ENCODE measurements at regions not wholly inside any gene's neighbourhood (a gene's known extent, or its start where the extent isn't known, plus 50 kb on each side); places are given as distances from the start of the nearest gene placed in this dataset.

GRCh38 chr3:161781381-161781780, 284.8 kb downstream of the OTOL1 start:
- POLR2A ChIA-PET = no interaction called here
- intact Hi-C loops (cut with micrococcal nuclease) = no loop called here
- DNase-seq (ENCODE audit: extremely low read depth in 1 of 4, low spot score in 3 of 4) (no peak), FAIRE-seq (no peak), ATAC-seq (no peak)
- Histone ChIP-seq H3K4me3 (no peak overlapping the region), H3K4me2 (ENCODE audit: insufficient read depth, low read length) (no peak overlapping the region), H3K79me2 (ENCODE audit: control insufficient read depth, insufficient read depth, low read length) (no peaks in the 10 kb centered on the region), H4K20me1 (replicated peaks; ENCODE audit: control insufficient read depth, insufficient read depth, low read length) (no peaks in the 10 kb centered on the region), H3K9me1 (ENCODE audit: control insufficient read depth, insufficient read depth, low read length) (no peaks in the 10 kb centered on the region), H3K4me1 (replicated peaks in 1 of 2; ENCODE audit: control insufficient read depth in 2 of 2, insufficient read depth in 2 of 2, low read length in 2 of 2) (no peaks in the 10 kb centered on the region), H3K9me3 (replicated peaks; ENCODE audit: control insufficient read depth, insufficient read depth, low read depth, low read length) (no peaks in the 10 kb centered on the region), H2AFZ (ENCODE audit: low read depth, low read length) (no peak overlapping the region), H3K27me3 (ENCODE audit: control insufficient read depth in 2 of 2, insufficient read depth in 2 of 2, low read length in 2 of 2) (no peaks in the 10 kb centered on the region), H3K9ac (ENCODE audit: insufficient read depth in 1 of 2, low read depth in 2 of 2, low read length in 2 of 2) (no peak overlapping the region), H3K27ac (ENCODE audit: extremely low read depth, low read depth, low read length) (no peak overlapping the region), H3K36me3 (ENCODE audit: control insufficient read depth, insufficient read depth, low read length) (no peaks in the 10 kb centered on the region)
- TF ChIP-seq RFX5 (IDR thresholded peaks at IDR 0.05; ENCODE audit: low read depth, low read length) (no peak), HMGN3 (IDR thresholded peaks at IDR 0.05; ENCODE audit: borderline replicate concordance, extremely low read depth, insufficient read length, low read depth, low read length) (no peak), ZNF518B (CRISPR knock-in tag; IDR thresholded peaks at IDR 0.05) (no peak), RFX7 (CRISPR knock-in tag; IDR thresholded peaks at IDR 0.05) (no peak), NEUROD1 (IDR thresholded peaks at IDR 0.05; ENCODE audit: borderline replicate concordance, low read depth, low read length, partially characterized antibody) (no peak), FOXA3 (CRISPR knock-in tag; conservative IDR thresholded peaks at IDR 0.05 in 1 of 2, IDR thresholded peaks at IDR 0.05 in 1 of 2) (no peak), BRF2 (IDR thresholded peaks at IDR 0.05; ENCODE audit: borderline replicate concordance, insufficient read depth, insufficient read length) (no peak), ZNF431 (CRISPR knock-in tag; IDR thresholded peaks at IDR 0.05) (no peak), GTF3C2 (IDR thresholded peaks at IDR 0.05; ENCODE audit: borderline replicate concordance, extremely low read depth, insufficient read length) (no peak), MLX (CRISPR knock-in tag; conservative IDR thresholded peaks at IDR 0.05) (no peak)
- in situ Hi-C loops (cut with MboI) = no loop called here
- CTCF ChIA-PET (ENCODE audit: low intra/inter-chr PET ratio) = no interaction called here
- 0% methylated on average over 1 of the region's 1 CpG for WGBS (ENCODE audit: insufficient coverage, low coverage, missing lambda C conversion rate)
- BruUV-seq (replicated peaks) = no TSS peak
